GM23338 (cell line): ENCODE measurements at regions not wholly inside any gene's neighbourhood (a gene's known extent, or its start where the extent isn't known, plus 50 kb on each side); places are given as distances from the start of the nearest gene placed in this dataset.

Source experiments
- ATAC-seq: fragments of 200-7000 bp; cut with Tn5 transposase; 3 replicates; pipeline ENCODE4 v1.9.1; 2020
- DNase-seq: peaks from one replicate; pipeline ENCODE4 v3.0.0-alpha.2; 2015; ENCODE audit warnings: low spot score
- H2AFZ ChIP-seq: fragments of 200-600 bp; sonication (generic); 2 replicates; pipeline ENCODE4 v1.8.0; 2016; ENCODE audit warnings: antibody characterized with exemption, mild to moderate bottlenecking, moderate library complexity
- H3F3A ChIP-seq: fragments of 200-600 bp; sonication (generic); replicated peaks from 2 replicates; pipeline ENCODE4 v1.8.0; 2017; ENCODE audit warnings: antibody characterized with exemption, mixed run types, low read depth
- H3K27ac ChIP-seq: fragments of 200-600 bp; sonication (generic); 2 replicates; pipeline ENCODE4 v1.6.1; 2016; ENCODE audit warnings: low read depth
- H3K27me3 ChIP-seq: fragments of 200-600 bp; sonication (generic); 2 replicates; pipeline ENCODE4 v1.8.0; 2016; ENCODE audit warnings: mild to moderate bottlenecking, mixed run types, moderate library complexity; ENCODE audit not compliant: insufficient read depth
- H3K36me3 ChIP-seq: fragments of 200-600 bp; sonication (generic); 2 replicates; pipeline ENCODE4 v1.8.0; 2016; ENCODE audit warnings: mild to moderate bottlenecking; ENCODE audit not compliant: insufficient read depth
- H3K4me1 ChIP-seq: fragments of 200-600 bp; sonication (generic); 2 replicates; pipeline ENCODE4 v1.8.0; 2016; ENCODE audit warnings: mild to moderate bottlenecking, moderate library complexity; ENCODE audit not compliant: insufficient read depth
- H3K4me2 ChIP-seq: fragments of 200-600 bp; sonication (generic); 2 replicates; pipeline ENCODE4 v1.7.1; 2017; ENCODE audit warnings: mixed run types
- H3K4me3 ChIP-seq: fragments of 200-600 bp; sonication (generic); 2 replicates; pipeline ENCODE4 v1.6.1; 2016; ENCODE audit warnings: mixed run types
- H3K79me2 ChIP-seq: fragments of 200-600 bp; sonication (generic); replicated peaks from 2 replicates; pipeline ENCODE4 v1.8.0; 2017; ENCODE audit warnings: mild to moderate bottlenecking; ENCODE audit not compliant: insufficient read depth
- H3K9me2 ChIP-seq: fragments of 200-600 bp; sonication (generic); 2 replicates; pipeline ENCODE4 v1.8.0; 2017; ENCODE audit not compliant: insufficient read depth
- H4K20me1 ChIP-seq: fragments of 200-600 bp; sonication (generic); replicated peaks from 2 replicates; pipeline ENCODE4 v1.8.0; 2017; ENCODE audit warnings: mild to moderate bottlenecking; ENCODE audit not compliant: insufficient read depth
- H3K27ac Mint-ChIP-seq: 2 replicates; pipeline ENCODE4 v1.8.0; 2020; ENCODE audit warnings: inconsistent platforms, mild to moderate bottlenecking, moderate library complexity, mixed read lengths
- H3K27me3 Mint-ChIP-seq: 3 replicates; pipeline ENCODE4 v1.8.0; 2022; ENCODE audit warnings: low read depth, mild to moderate bottlenecking, moderate library complexity, mixed read lengths, inconsistent platforms; ENCODE audit not compliant: insufficient read depth, poor library complexity
- H3K36me3 Mint-ChIP-seq: 3 replicates; pipeline ENCODE4 v1.8.0; 2021; ENCODE audit warnings: low read depth, mild to moderate bottlenecking, inconsistent platforms, moderate library complexity, mixed read lengths
- H3K4me1 Mint-ChIP-seq: 3 replicates; pipeline ENCODE4 v1.8.0; 2020; ENCODE audit warnings: mild to moderate bottlenecking, inconsistent platforms, mixed read lengths
- H3K4me3 Mint-ChIP-seq: 3 replicates; pipeline ENCODE4 v1.8.0; 2021; ENCODE audit warnings: moderate library complexity, mild to moderate bottlenecking, inconsistent platforms, mixed read lengths
- H3K9me3 Mint-ChIP-seq: 3 replicates; pipeline ENCODE4 v1.8.0; 2020; ENCODE audit warnings: moderate library complexity, mild to moderate bottlenecking, inconsistent platforms, mixed read lengths
- CREB1 ChIP-seq: fragments of 250-450 bp; sonication (Bioruptor Pico); IDR thresholded peaks from 2 replicates; pipeline ENCODE4 v1.5.0; 2020; ENCODE audit warnings: low read depth, mild to moderate bottlenecking, moderate library complexity
- EZH2 ChIP-seq: fragments of 200-600 bp; sonication (generic); IDR thresholded peaks from one replicate; pipeline ENCODE4 v1.8.0; 2017; ENCODE audit warnings: antibody characterized with exemption, mild to moderate bottlenecking, low read depth; ENCODE audit not compliant: unreplicated experiment
- EZH2phosphoT487 ChIP-seq: fragments of 200-600 bp; sonication (generic); IDR thresholded peaks from one replicate; pipeline ENCODE4 v1.8.1; 2018; ENCODE audit warnings: antibody characterized with exemption; ENCODE audit not compliant: unreplicated experiment
- JUNB ChIP-seq: IDR thresholded peaks from one replicate; pipeline ENCODE4 v1.6.1; 2016; ENCODE audit warnings: antibody characterized with exemption; ENCODE audit not compliant: unreplicated experiment
- NANOG ChIP-seq: IDR thresholded peaks from 2 replicates; pipeline ENCODE4 v1.6.1; 2016; ENCODE audit warnings: antibody characterized with exemption, borderline replicate concordance
- POLR2AphosphoS5 ChIP-seq: IDR thresholded peaks from 2 replicates; pipeline ENCODE4 v1.6.1; 2016; ENCODE audit warnings: antibody characterized with exemption, low read depth
- STAT1 ChIP-seq: IDR thresholded peaks from one replicate; pipeline ENCODE4 v1.6.1; 2016; ENCODE audit warnings: antibody characterized with exemption; ENCODE audit not compliant: unreplicated experiment
- ZNF114 ChIP-seq: fragments of 250-450 bp; sonication (Bioruptor Pico); IDR thresholded peaks from 2 replicates; pipeline ENCODE4 v1.5.0; 2020; ENCODE audit warnings: mild to moderate bottlenecking, moderate library complexity
- ZNF331 ChIP-seq: fragments of 250-450 bp; sonication (Bioruptor Pico); IDR thresholded peaks from 2 replicates; pipeline ENCODE4 v1.5.0; 2020; ENCODE audit warnings: low read depth, mild to moderate bottlenecking, moderate library complexity
- TF ChIP-seq, protein P1 (sequence below): IDR thresholded peaks from one replicate; pipeline ENCODE4 v1.6.1; 2018; ENCODE audit warnings: antibody characterized with exemption; ENCODE audit not compliant: unreplicated experiment
- TF ChIP-seq, protein P2 (sequence below), 2 experiments: fragments of 200-600 bp in 1 of 2; sonication (generic) in 1 of 2; conservative IDR thresholded peaks; 2 replicates each; pipeline versions ENCODE4 v1.5.1 to v1.6.1; 2016 to 2017; ENCODE audit warnings: antibody characterized with exemption in 2 of 2, low read depth in 2 of 2, mild to moderate bottlenecking in 2 of 2, moderate library complexity in 1 of 2
- TF ChIP-seq, protein P3 (sequence below): IDR thresholded peaks from 2 replicates; pipeline ENCODE4 v1.6.1; 2016; ENCODE audit warnings: antibody characterized with exemption
- TF ChIP-seq, protein P4 (sequence below): fragments of 250-450 bp; sonication (Bioruptor Pico); IDR thresholded peaks from 2 replicates; pipeline ENCODE4 v1.5.0; 2020; ENCODE audit warnings: mild to moderate bottlenecking, moderate library complexity

DNA sequence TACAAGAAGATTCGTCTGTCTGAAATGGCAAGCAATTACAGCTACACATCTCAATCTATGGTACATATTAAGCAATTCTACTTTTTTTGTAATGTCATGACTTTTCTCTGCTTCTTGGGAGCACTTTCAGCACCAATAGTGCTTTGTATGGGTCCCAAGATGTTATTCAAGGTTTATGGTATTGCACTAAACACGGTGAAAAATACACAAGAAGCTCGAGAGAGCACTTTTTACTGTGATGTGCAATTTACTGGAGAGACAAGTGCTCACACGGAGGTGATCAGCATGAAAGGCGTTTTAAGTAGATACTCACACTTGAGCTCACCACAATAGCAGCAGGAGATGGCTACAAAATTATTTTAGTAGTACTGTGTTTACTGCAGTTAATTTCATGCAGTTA, 783.6 kb downstream of the CBLN2 start:
- DNase-seq, result no peak
- H3K4me3 ChIP-seq, result no peak overlapping the region
- Mint-ChIP-seq H3K27ac (no peak overlapping the region), H3K27me3 (peaks cover 3% of the 10 kb centered on the region), H3K4me3 (no peak overlapping the region), H3K4me1 (no peaks in the 10 kb centered on the region), H3K36me3 (peaks cover 27% of the 10 kb centered on the region; the same call in 2 of the 3 replicates), H3K9me3 (peaks cover 84% of the 10 kb centered on the region)
- no peaks in the 10 kb centered on the region for H3K27me3 ChIP-seq
- peaks cover 22% of the 10 kb centered on the region for H3K36me3 ChIP-seq
- no peaks in the 10 kb centered on the region for H4K20me1 ChIP-seq
- no peaks in the 10 kb centered on the region for H3F3A ChIP-seq
- H3K4me1 ChIP-seq, result no peaks in the 10 kb centered on the region
- H2AFZ ChIP-seq, result no peak overlapping the region
- TF ChIP-seq ZNF114 (CRISPR knock-in tag) (no peak), EZH2 (no peak), JUNB (no peak), POLR2AphosphoS5 (no peak), NANOG (no peak), STAT1 (no peak), EZH2phosphoT487 (no peak), ZNF331 (no peak), CREB1 (CRISPR knock-in tag) (no peak)
- TF ChIP-seq, protein P1, sequence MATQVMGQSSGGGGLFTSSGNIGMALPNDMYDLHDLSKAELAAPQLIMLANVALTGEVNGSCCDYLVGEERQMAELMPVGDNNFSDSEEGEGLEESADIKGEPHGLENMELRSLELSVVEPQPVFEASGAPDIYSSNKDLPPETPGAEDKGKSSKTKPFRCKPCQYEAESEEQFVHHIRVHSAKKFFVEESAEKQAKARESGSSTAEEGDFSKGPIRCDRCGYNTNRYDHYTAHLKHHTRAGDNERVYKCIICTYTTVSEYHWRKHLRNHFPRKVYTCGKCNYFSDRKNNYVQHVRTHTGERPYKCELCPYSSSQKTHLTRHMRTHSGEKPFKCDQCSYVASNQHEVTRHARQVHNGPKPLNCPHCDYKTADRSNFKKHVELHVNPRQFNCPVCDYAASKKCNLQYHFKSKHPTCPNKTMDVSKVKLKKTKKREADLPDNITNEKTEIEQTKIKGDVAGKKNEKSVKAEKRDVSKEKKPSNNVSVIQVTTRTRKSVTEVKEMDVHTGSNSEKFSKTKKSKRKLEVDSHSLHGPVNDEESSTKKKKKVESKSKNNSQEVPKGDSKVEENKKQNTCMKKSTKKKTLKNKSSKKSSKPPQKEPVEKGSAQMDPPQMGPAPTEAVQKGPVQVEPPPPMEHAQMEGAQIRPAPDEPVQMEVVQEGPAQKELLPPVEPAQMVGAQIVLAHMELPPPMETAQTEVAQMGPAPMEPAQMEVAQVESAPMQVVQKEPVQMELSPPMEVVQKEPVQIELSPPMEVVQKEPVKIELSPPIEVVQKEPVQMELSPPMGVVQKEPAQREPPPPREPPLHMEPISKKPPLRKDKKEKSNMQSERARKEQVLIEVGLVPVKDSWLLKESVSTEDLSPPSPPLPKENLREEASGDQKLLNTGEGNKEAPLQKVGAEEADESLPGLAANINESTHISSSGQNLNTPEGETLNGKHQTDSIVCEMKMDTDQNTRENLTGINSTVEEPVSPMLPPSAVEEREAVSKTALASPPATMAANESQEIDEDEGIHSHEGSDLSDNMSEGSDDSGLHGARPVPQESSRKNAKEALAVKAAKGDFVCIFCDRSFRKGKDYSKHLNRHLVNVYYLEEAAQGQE, result no peak
- TF ChIP-seq, protein P2, sequence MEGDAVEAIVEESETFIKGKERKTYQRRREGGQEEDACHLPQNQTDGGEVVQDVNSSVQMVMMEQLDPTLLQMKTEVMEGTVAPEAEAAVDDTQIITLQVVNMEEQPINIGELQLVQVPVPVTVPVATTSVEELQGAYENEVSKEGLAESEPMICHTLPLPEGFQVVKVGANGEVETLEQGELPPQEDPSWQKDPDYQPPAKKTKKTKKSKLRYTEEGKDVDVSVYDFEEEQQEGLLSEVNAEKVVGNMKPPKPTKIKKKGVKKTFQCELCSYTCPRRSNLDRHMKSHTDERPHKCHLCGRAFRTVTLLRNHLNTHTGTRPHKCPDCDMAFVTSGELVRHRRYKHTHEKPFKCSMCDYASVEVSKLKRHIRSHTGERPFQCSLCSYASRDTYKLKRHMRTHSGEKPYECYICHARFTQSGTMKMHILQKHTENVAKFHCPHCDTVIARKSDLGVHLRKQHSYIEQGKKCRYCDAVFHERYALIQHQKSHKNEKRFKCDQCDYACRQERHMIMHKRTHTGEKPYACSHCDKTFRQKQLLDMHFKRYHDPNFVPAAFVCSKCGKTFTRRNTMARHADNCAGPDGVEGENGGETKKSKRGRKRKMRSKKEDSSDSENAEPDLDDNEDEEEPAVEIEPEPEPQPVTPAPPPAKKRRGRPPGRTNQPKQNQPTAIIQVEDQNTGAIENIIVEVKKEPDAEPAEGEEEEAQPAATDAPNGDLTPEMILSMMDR (conservative IDR thresholded peaks at IDR 0.05; ENCODE audit: low read depth in 2 of 2), result no peak
- TF ChIP-seq, protein P3, sequence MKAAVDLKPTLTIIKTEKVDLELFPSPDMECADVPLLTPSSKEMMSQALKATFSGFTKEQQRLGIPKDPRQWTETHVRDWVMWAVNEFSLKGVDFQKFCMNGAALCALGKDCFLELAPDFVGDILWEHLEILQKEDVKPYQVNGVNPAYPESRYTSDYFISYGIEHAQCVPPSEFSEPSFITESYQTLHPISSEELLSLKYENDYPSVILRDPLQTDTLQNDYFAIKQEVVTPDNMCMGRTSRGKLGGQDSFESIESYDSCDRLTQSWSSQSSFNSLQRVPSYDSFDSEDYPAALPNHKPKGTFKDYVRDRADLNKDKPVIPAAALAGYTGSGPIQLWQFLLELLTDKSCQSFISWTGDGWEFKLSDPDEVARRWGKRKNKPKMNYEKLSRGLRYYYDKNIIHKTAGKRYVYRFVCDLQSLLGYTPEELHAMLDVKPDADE, result no peak
- TF ChIP-seq, protein P4, sequence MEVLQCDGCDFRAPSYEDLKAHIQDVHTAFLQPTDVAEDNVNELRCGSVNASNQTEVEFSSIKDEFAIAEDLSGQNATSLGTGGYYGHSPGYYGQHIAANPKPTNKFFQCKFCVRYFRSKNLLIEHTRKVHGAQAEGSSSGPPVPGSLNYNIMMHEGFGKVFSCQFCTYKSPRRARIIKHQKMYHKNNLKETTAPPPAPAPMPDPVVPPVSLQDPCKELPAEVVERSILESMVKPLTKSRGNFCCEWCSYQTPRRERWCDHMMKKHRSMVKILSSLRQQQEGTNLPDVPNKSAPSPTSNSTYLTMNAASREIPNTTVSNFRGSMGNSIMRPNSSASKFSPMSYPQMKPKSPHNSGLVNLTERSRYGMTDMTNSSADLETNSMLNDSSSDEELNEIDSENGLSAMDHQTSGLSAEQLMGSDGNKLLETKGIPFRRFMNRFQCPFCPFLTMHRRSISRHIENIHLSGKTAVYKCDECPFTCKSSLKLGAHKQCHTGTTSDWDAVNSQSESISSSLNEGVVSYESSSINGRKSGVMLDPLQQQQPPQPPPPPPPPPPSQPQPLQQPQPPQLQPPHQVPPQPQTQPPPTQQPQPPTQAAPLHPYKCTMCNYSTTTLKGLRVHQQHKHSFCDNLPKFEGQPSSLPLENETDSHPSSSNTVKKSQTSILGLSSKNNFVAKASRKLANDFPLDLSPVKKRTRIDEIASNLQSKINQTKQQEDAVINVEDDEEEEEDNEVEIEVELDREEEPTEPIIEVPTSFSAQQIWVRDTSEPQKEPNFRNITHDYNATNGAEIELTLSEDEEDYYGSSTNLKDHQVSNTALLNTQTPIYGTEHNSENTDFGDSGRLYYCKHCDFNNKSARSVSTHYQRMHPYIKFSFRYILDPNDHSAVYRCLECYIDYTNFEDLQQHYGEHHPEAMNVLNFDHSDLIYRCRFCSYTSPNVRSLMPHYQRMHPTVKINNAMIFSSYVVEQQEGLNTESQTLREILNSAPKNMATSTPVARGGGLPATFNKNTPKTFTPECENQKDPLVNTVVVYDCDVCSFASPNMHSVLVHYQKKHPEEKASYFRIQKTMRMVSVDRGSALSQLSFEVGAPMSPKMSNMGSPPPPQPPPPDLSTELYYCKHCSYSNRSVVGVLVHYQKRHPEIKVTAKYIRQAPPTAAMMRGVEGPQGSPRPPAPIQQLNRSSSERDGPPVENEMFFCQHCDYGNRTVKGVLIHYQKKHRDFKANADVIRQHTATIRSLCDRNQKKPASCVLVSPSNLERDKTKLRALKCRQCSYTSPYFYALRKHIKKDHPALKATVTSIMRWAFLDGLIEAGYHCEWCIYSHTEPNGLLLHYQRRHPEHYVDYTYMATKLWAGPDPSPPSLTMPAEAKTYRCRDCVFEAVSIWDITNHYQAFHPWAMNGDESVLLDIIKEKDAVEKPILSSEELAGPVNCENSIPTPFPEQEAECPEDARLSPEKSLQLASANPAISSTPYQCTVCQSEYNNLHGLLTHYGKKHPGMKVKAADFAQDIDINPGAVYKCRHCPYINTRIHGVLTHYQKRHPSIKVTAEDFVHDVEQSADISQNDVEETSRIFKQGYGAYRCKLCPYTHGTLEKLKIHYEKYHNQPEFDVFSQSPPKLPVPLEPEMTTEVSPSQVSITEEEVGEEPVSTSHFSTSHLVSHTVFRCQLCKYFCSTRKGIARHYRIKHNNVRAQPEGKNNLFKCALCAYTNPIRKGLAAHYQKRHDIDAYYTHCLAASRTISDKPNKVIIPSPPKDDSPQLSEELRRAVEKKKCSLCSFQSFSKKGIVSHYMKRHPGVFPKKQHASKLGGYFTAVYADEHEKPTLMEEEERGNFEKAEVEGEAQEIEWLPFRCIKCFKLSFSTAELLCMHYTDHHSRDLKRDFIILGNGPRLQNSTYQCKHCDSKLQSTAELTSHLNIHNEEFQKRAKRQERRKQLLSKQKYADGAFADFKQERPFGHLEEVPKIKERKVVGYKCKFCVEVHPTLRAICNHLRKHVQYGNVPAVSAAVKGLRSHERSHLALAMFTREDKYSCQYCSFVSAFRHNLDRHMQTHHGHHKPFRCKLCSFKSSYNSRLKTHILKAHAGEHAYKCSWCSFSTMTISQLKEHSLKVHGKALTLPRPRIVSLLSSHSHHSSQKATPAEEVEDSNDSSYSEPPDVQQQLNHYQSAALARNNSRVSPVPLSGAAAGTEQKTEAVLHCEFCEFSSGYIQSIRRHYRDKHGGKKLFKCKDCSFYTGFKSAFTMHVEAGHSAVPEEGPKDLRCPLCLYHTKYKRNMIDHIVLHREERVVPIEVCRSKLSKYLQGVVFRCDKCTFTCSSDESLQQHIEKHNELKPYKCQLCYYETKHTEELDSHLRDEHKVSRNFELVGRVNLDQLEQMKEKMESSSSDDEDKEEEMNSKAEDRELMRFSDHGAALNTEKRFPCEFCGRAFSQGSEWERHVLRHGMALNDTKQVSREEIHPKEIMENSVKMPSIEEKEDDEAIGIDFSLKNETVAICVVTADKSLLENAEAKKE (CRISPR knock-in tag), result no peak
- no peak for ATAC-seq
- no peak overlapping the region for H3K4me2 ChIP-seq
- no peaks in the 10 kb centered on the region for H3K9me2 ChIP-seq
- no peaks in the 10 kb centered on the region for H3K79me2 ChIP-seq
- H3K27ac ChIP-seq, result no peak overlapping the region
